SK-N-SH treated with all-trans-retinoic acid at 6 μM for 48 hours (cell line): ENCODE measurements at regions not wholly inside any gene's neighbourhood (a gene's known extent, or its start where the extent isn't known, plus 50 kb on each side); places are given as distances from the start of the nearest gene placed in this dataset.

Source experiments
- ARNTL ChIP-seq: fragments of 450-650 bp; formaldehyde crosslinking; IDR thresholded peaks from 2 replicates; pipeline ENCODE4 v1.5.0; 2020; ENCODE audit warnings: low read depth, mild to moderate bottlenecking, moderate library complexity, borderline replicate concordance
- BACH2 ChIP-seq: fragments of 250-450 bp; sonication (Bioruptor Pico); IDR thresholded peaks from 2 replicates; pipeline ENCODE4 v1.9.0; 2021; ENCODE audit warnings: mild to moderate bottlenecking, borderline replicate concordance
- ESRRG ChIP-seq: fragments of 250-450 bp; sonication (Bioruptor Pico); IDR thresholded peaks from 2 replicates; pipeline ENCODE4 v1.6.1; 2021; ENCODE audit warnings: mild to moderate bottlenecking
- ISL1 ChIP-seq: fragments of 250-450 bp; sonication (Bioruptor Pico); IDR thresholded peaks from 2 replicates; pipeline ENCODE4 v2.1.2; 2022; ENCODE audit warnings: mild to moderate bottlenecking, moderate library complexity
- OSR1 ChIP-seq: fragments of 250-450 bp; sonication (Bioruptor Pico); IDR thresholded peaks from 2 replicates; pipeline ENCODE4 v1.8.0; 2022; ENCODE audit warnings: moderate library complexity, mild to moderate bottlenecking, inconsistent platforms
- ZC3H10 ChIP-seq: fragments of 250-450 bp; sonication (Bioruptor Pico); IDR thresholded peaks from 2 replicates; pipeline ENCODE4 v1.5.1; 2021; ENCODE audit warnings: mild to moderate bottlenecking, moderate library complexity
- ZFP30 ChIP-seq: fragments of 450-650 bp; formaldehyde crosslinking; IDR thresholded peaks from 2 replicates; pipeline ENCODE4 v1.5.0; 2022; ENCODE audit warnings: mild to moderate bottlenecking, moderate library complexity
- ZNF8 ChIP-seq: fragments of 450-650 bp; formaldehyde crosslinking; IDR thresholded peaks from 2 replicates; pipeline ENCODE4 v1.5.0; 2020; ENCODE audit warnings: mild to moderate bottlenecking, moderate library complexity
- TF ChIP-seq, protein P1 (sequence below): fragments of 250-450 bp; sonication (Bioruptor Pico); IDR thresholded peaks from 2 replicates; pipeline ENCODE4 v1.8.0; 2020; ENCODE audit warnings: mild to moderate bottlenecking, moderate library complexity, borderline replicate concordance
- TF ChIP-seq, protein P2 (sequence below): fragments of 250-450 bp; sonication (Bioruptor Pico); IDR thresholded peaks from 2 replicates; pipeline ENCODE4 v1.8.0; 2021; ENCODE audit warnings: low read depth, mild to moderate bottlenecking, moderate library complexity, borderline replicate concordance
- TF ChIP-seq, protein P3 (sequence below): fragments of 250-450 bp; sonication (Bioruptor Pico); IDR thresholded peaks from 2 replicates; pipeline ENCODE4 v1.5.1; 2020; ENCODE audit warnings: low read depth, mild to moderate bottlenecking, moderate library complexity
- TF ChIP-seq, protein P4 (sequence below): fragments of 250-450 bp; sonication (Bioruptor Pico); IDR thresholded peaks from 2 replicates; pipeline ENCODE4 v1.5.1; 2021; ENCODE audit warnings: mild to moderate bottlenecking, moderate library complexity

DNA sequence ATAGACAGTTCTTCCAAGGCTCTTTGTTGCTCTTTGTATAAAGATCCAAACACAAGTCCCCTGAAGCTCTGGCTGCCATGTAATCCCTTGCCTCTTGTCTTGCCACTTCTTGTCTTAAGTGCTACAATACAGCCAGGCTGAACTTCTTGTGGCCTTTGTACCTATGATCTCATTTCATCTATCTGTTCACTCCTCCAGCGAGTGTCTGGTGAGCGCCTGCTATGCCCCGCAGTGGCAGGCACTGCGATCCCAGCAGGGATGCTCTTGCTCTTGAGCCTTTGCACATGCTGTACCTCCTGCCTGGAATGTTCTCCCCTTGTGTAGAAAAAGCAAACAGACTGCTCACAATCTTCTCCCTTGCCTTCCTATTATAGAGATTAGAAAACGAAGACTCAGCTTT, 81.9 kb upstream of the ADPGK start:
- TF ChIP-seq ZNF8 (CRISPR knock-in tag) (no peak), OSR1 (CRISPR knock-in tag) (no peak), ISL1 (CRISPR knock-in tag) (no peak), ARNTL (no peak), ZC3H10 (CRISPR knock-in tag) (no peak), ESRRG (CRISPR knock-in tag) (no peak), ZFP30 (CRISPR knock-in tag) (no peak), BACH2 (no peak)
- TF ChIP-seq, protein P1, sequence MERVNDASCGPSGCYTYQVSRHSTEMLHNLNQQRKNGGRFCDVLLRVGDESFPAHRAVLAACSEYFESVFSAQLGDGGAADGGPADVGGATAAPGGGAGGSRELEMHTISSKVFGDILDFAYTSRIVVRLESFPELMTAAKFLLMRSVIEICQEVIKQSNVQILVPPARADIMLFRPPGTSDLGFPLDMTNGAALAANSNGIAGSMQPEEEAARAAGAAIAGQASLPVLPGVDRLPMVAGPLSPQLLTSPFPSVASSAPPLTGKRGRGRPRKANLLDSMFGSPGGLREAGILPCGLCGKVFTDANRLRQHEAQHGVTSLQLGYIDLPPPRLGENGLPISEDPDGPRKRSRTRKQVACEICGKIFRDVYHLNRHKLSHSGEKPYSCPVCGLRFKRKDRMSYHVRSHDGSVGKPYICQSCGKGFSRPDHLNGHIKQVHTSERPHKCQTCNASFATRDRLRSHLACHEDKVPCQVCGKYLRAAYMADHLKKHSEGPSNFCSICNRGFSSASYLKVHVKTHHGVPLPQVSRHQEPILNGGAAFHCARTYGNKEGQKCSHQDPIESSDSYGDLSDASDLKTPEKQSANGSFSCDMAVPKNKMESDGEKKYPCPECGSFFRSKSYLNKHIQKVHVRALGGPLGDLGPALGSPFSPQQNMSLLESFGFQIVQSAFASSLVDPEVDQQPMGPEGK (CRISPR knock-in tag), result no peak
- TF ChIP-seq, protein P2, sequence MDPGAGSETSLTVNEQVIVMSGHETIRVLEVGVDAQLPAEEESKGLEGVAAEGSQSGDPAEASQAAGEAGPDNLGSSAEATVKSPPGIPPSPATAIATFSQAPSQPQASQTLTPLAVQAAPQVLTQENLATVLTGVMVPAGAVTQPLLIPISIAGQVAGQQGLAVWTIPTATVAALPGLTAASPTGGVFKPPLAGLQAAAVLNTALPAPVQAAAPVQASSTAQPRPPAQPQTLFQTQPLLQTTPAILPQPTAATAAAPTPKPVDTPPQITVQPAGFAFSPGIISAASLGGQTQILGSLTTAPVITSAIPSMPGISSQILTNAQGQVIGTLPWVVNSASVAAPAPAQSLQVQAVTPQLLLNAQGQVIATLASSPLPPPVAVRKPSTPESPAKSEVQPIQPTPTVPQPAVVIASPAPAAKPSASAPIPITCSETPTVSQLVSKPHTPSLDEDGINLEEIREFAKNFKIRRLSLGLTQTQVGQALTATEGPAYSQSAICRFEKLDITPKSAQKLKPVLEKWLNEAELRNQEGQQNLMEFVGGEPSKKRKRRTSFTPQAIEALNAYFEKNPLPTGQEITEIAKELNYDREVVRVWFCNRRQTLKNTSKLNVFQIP (CRISPR knock-in tag), result no peak
- TF ChIP-seq, protein P3, sequence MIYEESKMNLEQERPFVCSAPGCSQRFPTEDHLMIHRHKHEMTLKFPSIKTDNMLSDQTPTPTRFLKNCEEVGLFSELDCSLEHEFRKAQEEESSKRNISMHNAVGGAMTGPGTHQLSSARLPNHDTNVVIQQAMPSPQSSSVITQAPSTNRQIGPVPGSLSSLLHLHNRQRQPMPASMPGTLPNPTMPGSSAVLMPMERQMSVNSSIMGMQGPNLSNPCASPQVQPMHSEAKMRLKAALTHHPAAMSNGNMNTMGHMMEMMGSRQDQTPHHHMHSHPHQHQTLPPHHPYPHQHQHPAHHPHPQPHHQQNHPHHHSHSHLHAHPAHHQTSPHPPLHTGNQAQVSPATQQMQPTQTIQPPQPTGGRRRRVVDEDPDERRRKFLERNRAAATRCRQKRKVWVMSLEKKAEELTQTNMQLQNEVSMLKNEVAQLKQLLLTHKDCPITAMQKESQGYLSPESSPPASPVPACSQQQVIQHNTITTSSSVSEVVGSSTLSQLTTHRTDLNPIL, result no peak
- TF ChIP-seq, protein P4, sequence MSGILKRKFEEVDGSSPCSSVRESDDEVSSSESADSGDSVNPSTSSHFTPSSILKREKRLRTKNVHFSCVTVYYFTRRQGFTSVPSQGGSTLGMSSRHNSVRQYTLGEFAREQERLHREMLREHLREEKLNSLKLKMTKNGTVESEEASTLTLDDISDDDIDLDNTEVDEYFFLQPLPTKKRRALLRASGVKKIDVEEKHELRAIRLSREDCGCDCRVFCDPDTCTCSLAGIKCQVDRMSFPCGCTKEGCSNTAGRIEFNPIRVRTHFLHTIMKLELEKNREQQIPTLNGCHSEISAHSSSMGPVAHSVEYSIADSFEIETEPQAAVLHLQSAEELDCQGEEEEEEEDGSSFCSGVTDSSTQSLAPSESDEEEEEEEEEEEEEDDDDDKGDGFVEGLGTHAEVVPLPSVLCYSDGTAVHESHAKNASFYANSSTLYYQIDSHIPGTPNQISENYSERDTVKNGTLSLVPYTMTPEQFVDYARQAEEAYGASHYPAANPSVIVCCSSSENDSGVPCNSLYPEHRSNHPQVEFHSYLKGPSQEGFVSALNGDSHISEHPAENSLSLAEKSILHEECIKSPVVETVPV (CRISPR knock-in tag), result no peak
